HG02852 (cell line): ENCODE measurements at regions not wholly inside any gene's neighbourhood (a gene's known extent, or its start where the extent isn't known, plus 50 kb on each side); places are given as distances from the start of the nearest gene placed in this dataset.

ENCODE experiments used
- ATAC-seq: cut with Tn5 transposase; IDR thresholded peaks from one replicate; pipeline ENCODE4 v1.9.1; 2021; ENCODE audit warnings: mild to moderate bottlenecking, moderate library complexity; ENCODE audit not compliant: unreplicated experiment

GRCh38 chr4:137693641-137694040 lies 161.3 kb upstream of the PCDH18 start:
- no peak for ATAC-seq

GRCh38 chr4:137692205-137692604 lies 159.9 kb upstream of the PCDH18 start:
- ATAC-seq, result no peak

- no peak for ATAC-seq
Measured at GRCh38 chr4:137688651-137689050, 156.4 kb upstream of the PCDH18 start.

GRCh38 chr4:137685357-137685756 lies 153.1 kb upstream of the PCDH18 start:
- ATAC-seq, result no peak

GRCh38 chr4:137681081-137681480 lies 148.8 kb upstream of the PCDH18 start:
- ATAC-seq, result no peak

GRCh38 chr4:137678796-137679195 lies 146.5 kb upstream of the PCDH18 start:
- no peak for ATAC-seq

GRCh38 chr4:137677863-137678262 lies 145.6 kb upstream of the PCDH18 start:
- ATAC-seq, result no peak

GRCh38 chr4:137676357-137676998 lies 144.2 kb upstream of the PCDH18 start:
- ATAC-seq, result no peak

- no peak for ATAC-seq
Measured at GRCh38 chr4:137674066-137674465, 141.8 kb upstream of the PCDH18 start.

- no peak for ATAC-seq
Measured at GRCh38 chr4:137668885-137669545, 136.7 kb upstream of the PCDH18 start.

GRCh38 chr4:137664416-137664815 lies 132.1 kb upstream of the PCDH18 start:
- ATAC-seq, result no peak

- ATAC-seq, result no peak
Measured at GRCh38 chr4:137664046-137664387, 131.7 kb upstream of the PCDH18 start.

- no peak for ATAC-seq
Measured at GRCh38 chr4:137663251-137664045, 131.2 kb upstream of the PCDH18 start.

GRCh38 chr4:137661693-137662092 lies 129.4 kb upstream of the PCDH18 start:
- no peak for ATAC-seq

GRCh38 chr4:137660211-137660610 lies 127.9 kb upstream of the PCDH18 start:
- no peak for ATAC-seq

- ATAC-seq, result no peak
Measured at GRCh38 chr4:137659431-137659830, 127.1 kb upstream of the PCDH18 start.

GRCh38 chr4:137656661-137657060 lies 124.4 kb upstream of the PCDH18 start:
- ATAC-seq, result no peak

GRCh38 chr4:137655302-137655701 lies 123.0 kb upstream of the PCDH18 start:
- no peak for ATAC-seq

GRCh38 chr4:137651128-137651527 lies 118.8 kb upstream of the PCDH18 start:
- no peak for ATAC-seq

- no peak for ATAC-seq
Measured at GRCh38 chr4:137649711-137650450, 117.6 kb upstream of the PCDH18 start.

GRCh38 chr4:137648531-137648930 lies 116.2 kb upstream of the PCDH18 start:
- no peak for ATAC-seq
